K562 (cell line): ENCODE measurements at regions not wholly inside any gene's neighbourhood (a gene's known extent, or its start where the extent isn't known, plus 50 kb on each side); places are given as distances from the start of the nearest gene placed in this dataset.

Experiments
- DLX4 ChIP-seq: fragments of 250-450 bp; sonication (Bioruptor Pico); IDR thresholded peaks from 2 replicates; pipeline ENCODE4 v1.6.1; 2021; ENCODE audit warnings: mild to moderate bottlenecking
- E2F3 ChIP-seq: fragments of 250-450 bp; sonication (Bioruptor Pico); IDR thresholded peaks from 2 replicates; pipeline ENCODE4 v1.4.0; 2020; ENCODE audit warnings: mild to moderate bottlenecking
- JUNB ChIP-seq: fragments of 450-650 bp; formaldehyde crosslinking; conservative IDR thresholded peaks from 2 replicates; pipeline ENCODE4 v1.4.0; 2020; ENCODE audit warnings: mild to moderate bottlenecking
- KDM1A ChIP-seq, 2 experiments: fragments of 450-650 bp; IDR thresholded peaks; 2 replicates each; pipeline ENCODE4 v1.6.1; 2016; ENCODE audit warnings: mild to moderate bottlenecking in 2 of 2
- KLF16 ChIP-seq: IDR thresholded peaks from 2 replicates; pipeline ENCODE4 v1.6.1; 2016; ENCODE audit warnings: antibody characterized with exemption
- MYC ChIP-seq, 2 experiments: fragments of 250-450 bp in 1 of 2; sonication (Bioruptor Pico) in 1 of 2; IDR thresholded peaks; 2 replicates each; pipeline versions ENCODE4 v1.5.1 to v1.6.1; 2012 to 2021; ENCODE audit warnings: low read depth in 2 of 2, borderline replicate concordance in 1 of 2, improper control_type of control experiment in 1 of 2, low read length in 1 of 2, mild to moderate bottlenecking in 1 of 2, moderate library complexity in 1 of 2
- NFE2 ChIP-seq: IDR thresholded peaks from 2 replicates; pipeline ENCODE4 v1.6.1; 2014; ENCODE audit warnings: antibody characterized with exemption, low read depth
- PHF20 ChIP-seq: fragments of 450-650 bp; IDR thresholded peaks from 2 replicates; pipeline ENCODE4 v1.6.1; 2018; ENCODE audit not compliant: partially characterized antibody
- SAFB ChIP-seq: fragments of 200-400 bp; formaldehyde crosslinking; IDR thresholded peaks from 2 replicates; pipeline ENCODE4 v1.6.1; 2017; ENCODE audit warnings: low read depth, low read length, borderline replicate concordance
- SMARCA5 ChIP-seq: fragments of 450-650 bp; IDR thresholded peaks from 2 replicates; pipeline ENCODE4 v1.6.1; 2016
- ZBTB43 ChIP-seq: sonication (generic); formaldehyde crosslinking; IDR thresholded peaks from 2 replicates; pipeline ENCODE4 v1.8.0; 2023; ENCODE audit warnings: mild to moderate bottlenecking, missing genetic modification reagents
- ZC3H11A ChIP-seq: IDR thresholded peaks from 2 replicates; pipeline ENCODE4 v1.6.1; 2012; ENCODE audit warnings: low read depth, low read length, improper control_type of control experiment
- ZNF282 ChIP-seq: sonication (generic); formaldehyde crosslinking; IDR thresholded peaks from 2 replicates; pipeline ENCODE4 v1.8.1; 2023; ENCODE audit warnings: missing genetic modification reagents
- ZNF778 ChIP-seq: fragments of 450-650 bp; formaldehyde crosslinking; IDR thresholded peaks from 2 replicates; pipeline ENCODE4 v1.4.0; 2020; ENCODE audit warnings: mild to moderate bottlenecking, moderate library complexity
- TF ChIP-seq, protein P1 (sequence below): fragments of 250-450 bp; sonication (Bioruptor Pico); IDR thresholded peaks from 2 replicates; pipeline ENCODE4 v1.8.0; 2021; ENCODE audit warnings: moderate library complexity, mild to moderate bottlenecking, inconsistent platforms
- TF ChIP-seq, protein P2 (sequence below): sonication (generic); formaldehyde crosslinking; IDR thresholded peaks from 2 replicates; pipeline ENCODE4 v1.8.0; 2023; ENCODE audit warnings: missing genetic modification reagents, mild to moderate bottlenecking, borderline replicate concordance
- TF ChIP-seq, protein P3 (sequence below): sonication (generic); formaldehyde crosslinking; IDR thresholded peaks from 2 replicates; pipeline ENCODE4 v1.8.1; 2023; ENCODE audit warnings: mild to moderate bottlenecking, missing genetic modification reagents
- TF ChIP-seq, protein P4 (sequence below): fragments of 450-650 bp; IDR thresholded peaks from 2 replicates; pipeline ENCODE4 v1.6.1; 2016

- TF ChIP-seq MYC (IDR thresholded peaks at IDR 0.05; ENCODE audit: low read depth, low read length), result no peak
- no peak for TF ChIP-seq MYC (CRISPR knock-in tag; IDR thresholded peaks at IDR 0.05; ENCODE audit: borderline replicate concordance, low read depth)
- TF ChIP-seq ZNF282, result no peak
- peak; percentile 86 for TF ChIP-seq NFE2
- TF ChIP-seq ZBTB43, result no peak
- TF ChIP-seq, protein P1, sequence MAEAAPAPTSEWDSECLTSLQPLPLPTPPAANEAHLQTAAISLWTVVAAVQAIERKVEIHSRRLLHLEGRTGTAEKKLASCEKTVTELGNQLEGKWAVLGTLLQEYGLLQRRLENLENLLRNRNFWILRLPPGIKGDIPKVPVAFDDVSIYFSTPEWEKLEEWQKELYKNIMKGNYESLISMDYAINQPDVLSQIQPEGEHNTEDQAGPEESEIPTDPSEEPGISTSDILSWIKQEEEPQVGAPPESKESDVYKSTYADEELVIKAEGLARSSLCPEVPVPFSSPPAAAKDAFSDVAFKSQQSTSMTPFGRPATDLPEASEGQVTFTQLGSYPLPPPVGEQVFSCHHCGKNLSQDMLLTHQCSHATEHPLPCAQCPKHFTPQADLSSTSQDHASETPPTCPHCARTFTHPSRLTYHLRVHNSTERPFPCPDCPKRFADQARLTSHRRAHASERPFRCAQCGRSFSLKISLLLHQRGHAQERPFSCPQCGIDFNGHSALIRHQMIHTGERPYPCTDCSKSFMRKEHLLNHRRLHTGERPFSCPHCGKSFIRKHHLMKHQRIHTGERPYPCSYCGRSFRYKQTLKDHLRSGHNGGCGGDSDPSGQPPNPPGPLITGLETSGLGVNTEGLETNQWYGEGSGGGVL (CRISPR knock-in tag), result no peak
- TF ChIP-seq, protein P2, sequence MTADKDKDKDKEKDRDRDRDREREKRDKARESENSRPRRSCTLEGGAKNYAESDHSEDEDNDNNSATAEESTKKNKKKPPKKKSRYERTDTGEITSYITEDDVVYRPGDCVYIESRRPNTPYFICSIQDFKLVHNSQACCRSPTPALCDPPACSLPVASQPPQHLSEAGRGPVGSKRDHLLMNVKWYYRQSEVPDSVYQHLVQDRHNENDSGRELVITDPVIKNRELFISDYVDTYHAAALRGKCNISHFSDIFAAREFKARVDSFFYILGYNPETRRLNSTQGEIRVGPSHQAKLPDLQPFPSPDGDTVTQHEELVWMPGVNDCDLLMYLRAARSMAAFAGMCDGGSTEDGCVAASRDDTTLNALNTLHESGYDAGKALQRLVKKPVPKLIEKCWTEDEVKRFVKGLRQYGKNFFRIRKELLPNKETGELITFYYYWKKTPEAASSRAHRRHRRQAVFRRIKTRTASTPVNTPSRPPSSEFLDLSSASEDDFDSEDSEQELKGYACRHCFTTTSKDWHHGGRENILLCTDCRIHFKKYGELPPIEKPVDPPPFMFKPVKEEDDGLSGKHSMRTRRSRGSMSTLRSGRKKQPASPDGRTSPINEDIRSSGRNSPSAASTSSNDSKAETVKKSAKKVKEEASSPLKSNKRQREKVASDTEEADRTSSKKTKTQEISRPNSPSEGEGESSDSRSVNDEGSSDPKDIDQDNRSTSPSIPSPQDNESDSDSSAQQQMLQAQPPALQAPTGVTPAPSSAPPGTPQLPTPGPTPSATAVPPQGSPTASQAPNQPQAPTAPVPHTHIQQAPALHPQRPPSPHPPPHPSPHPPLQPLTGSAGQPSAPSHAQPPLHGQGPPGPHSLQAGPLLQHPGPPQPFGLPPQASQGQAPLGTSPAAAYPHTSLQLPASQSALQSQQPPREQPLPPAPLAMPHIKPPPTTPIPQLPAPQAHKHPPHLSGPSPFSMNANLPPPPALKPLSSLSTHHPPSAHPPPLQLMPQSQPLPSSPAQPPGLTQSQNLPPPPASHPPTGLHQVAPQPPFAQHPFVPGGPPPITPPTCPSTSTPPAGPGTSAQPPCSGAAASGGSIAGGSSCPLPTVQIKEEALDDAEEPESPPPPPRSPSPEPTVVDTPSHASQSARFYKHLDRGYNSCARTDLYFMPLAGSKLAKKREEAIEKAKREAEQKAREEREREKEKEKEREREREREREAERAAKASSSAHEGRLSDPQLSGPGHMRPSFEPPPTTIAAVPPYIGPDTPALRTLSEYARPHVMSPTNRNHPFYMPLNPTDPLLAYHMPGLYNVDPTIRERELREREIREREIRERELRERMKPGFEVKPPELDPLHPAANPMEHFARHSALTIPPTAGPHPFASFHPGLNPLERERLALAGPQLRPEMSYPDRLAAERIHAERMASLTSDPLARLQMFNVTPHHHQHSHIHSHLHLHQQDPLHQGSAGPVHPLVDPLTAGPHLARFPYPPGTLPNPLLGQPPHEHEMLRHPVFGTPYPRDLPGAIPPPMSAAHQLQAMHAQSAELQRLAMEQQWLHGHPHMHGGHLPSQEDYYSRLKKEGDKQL (CRISPR knock-in tag), result no peak
- TF ChIP-seq JUNB (CRISPR knock-in tag), result no peak
- no peak for TF ChIP-seq KDM1A (IDR thresholded peaks at IDR 0.05)
- TF ChIP-seq E2F3, result no peak
- TF ChIP-seq SAFB, result no peak
- TF ChIP-seq ZNF778, result no peak
- TF ChIP-seq, protein P3, sequence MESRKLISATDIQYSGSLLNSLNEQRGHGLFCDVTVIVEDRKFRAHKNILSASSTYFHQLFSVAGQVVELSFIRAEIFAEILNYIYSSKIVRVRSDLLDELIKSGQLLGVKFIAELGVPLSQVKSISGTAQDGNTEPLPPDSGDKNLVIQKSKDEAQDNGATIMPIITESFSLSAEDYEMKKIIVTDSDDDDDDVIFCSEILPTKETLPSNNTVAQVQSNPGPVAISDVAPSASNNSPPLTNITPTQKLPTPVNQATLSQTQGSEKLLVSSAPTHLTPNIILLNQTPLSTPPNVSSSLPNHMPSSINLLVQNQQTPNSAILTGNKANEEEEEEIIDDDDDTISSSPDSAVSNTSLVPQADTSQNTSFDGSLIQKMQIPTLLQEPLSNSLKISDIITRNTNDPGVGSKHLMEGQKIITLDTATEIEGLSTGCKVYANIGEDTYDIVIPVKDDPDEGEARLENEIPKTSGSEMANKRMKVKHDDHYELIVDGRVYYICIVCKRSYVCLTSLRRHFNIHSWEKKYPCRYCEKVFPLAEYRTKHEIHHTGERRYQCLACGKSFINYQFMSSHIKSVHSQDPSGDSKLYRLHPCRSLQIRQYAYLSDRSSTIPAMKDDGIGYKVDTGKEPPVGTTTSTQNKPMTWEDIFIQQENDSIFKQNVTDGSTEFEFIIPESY (CRISPR knock-in tag), result no peak
- no peak for TF ChIP-seq SMARCA5
- TF ChIP-seq PHF20, result no peak
- TF ChIP-seq KLF16, result 0 out of 2 replicates have a peak, but pooled peaks have one; percentile 7
- TF ChIP-seq, protein P4, sequence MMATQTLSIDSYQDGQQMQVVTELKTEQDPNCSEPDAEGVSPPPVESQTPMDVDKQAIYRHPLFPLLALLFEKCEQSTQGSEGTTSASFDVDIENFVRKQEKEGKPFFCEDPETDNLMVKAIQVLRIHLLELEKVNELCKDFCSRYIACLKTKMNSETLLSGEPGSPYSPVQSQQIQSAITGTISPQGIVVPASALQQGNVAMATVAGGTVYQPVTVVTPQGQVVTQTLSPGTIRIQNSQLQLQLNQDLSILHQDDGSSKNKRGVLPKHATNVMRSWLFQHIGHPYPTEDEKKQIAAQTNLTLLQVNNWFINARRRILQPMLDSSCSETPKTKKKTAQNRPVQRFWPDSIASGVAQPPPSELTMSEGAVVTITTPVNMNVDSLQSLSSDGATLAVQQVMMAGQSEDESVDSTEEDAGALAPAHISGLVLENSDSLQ, result no peak
- no peak for TF ChIP-seq DLX4 (CRISPR knock-in tag)
- TF ChIP-seq ZC3H11A, result no peak
Observed at GRCh38 chr7:84911077-84911476, 275.8 kb downstream of the SEMA3D start (continued).
